Liver (tissue), 3 donors: ENCODE measurements at regions not wholly inside any gene's neighbourhood (a gene's known extent, or its start where the extent isn't known, plus 50 kb on each side); places are given as distances from the start of the nearest gene placed in this dataset.

Source experiments
- CTCF ChIP-seq: fragments of 150-350 bp; IDR thresholded peaks from 2 replicates; pipeline ENCODE4 v1.5.1; 2017; ENCODE audit warnings: improper control_type of control experiment, low read depth, low read length; ENCODE audit not compliant: missing input control
- FOXA2 ChIP-seq: IDR thresholded peaks from 2 replicates; pipeline ENCODE4 v1.6.1; 2016; ENCODE audit warnings: antibody characterized with exemption
- GABPA ChIP-seq, 2 donors: IDR thresholded peaks in 1 of 2; conservative IDR thresholded peaks in 1 of 2; 2 replicates each; pipeline ENCODE4 v1.6.1; 2016; ENCODE audit warnings: antibody characterized with exemption in 2 of 2, mild to moderate bottlenecking in 1 of 2, moderate library complexity in 1 of 2
- HNF4G ChIP-seq: IDR thresholded peaks from 2 replicates; pipeline ENCODE4 v1.6.1; 2016; ENCODE audit warnings: antibody characterized with exemption
- JUND ChIP-seq, 2 donors: IDR thresholded peaks; 2 replicates each; pipeline ENCODE4 v1.6.1; 2016; ENCODE audit warnings: antibody characterized with exemption in 2 of 2
- RAD21 ChIP-seq, 2 donors: IDR thresholded peaks; 2 replicates each; pipeline ENCODE4 v1.6.1; 2016; ENCODE audit warnings: antibody characterized with exemption in 2 of 2, mild to moderate bottlenecking in 2 of 2
- REST ChIP-seq: IDR thresholded peaks from 2 replicates; pipeline ENCODE4 v1.6.1; 2016; ENCODE audit warnings: antibody characterized with exemption, mild to moderate bottlenecking
- RXRA ChIP-seq, 2 donors: IDR thresholded peaks; 2 replicates each; pipeline ENCODE4 v1.6.1; 2017 to 2018; ENCODE audit warnings: antibody characterized with exemption in 2 of 2, mild to moderate bottlenecking in 1 of 2
- TAF1 ChIP-seq: conservative IDR thresholded peaks from 2 replicates; pipeline ENCODE4 v1.6.1; 2016; ENCODE audit warnings: antibody characterized with exemption, mild to moderate bottlenecking
- YY1 ChIP-seq: IDR thresholded peaks from 2 replicates; pipeline ENCODE4 v1.6.1; 2016; ENCODE audit warnings: antibody characterized with exemption, mild to moderate bottlenecking
- TF ChIP-seq, protein P1 (sequence below): IDR thresholded peaks from 2 replicates; pipeline ENCODE4 v1.6.1; 2016; ENCODE audit warnings: antibody characterized with exemption
- TF ChIP-seq, protein P2 (sequence below): IDR thresholded peaks from 2 replicates; pipeline ENCODE4 v1.6.1; 2016; ENCODE audit warnings: antibody characterized with exemption
- donor health status: healthy.
- donor health status: healthy.

- TF ChIP-seq CTCF (no peak), HNF4G (no peak), JUND (IDR thresholded peaks at IDR 0.05) (no peak), REST (no peak), RAD21 (IDR thresholded peaks at IDR 0.05) (no peak), GABPA (IDR thresholded peaks at IDR 0.05 in 1 of 2, conservative IDR thresholded peaks at IDR 0.05 in 1 of 2) (no peak), FOXA2 (no peak), RXRA (IDR thresholded peaks at IDR 0.05) (no peak), TAF1 (no peak), YY1 (no peak)
- TF ChIP-seq, protein P1, sequence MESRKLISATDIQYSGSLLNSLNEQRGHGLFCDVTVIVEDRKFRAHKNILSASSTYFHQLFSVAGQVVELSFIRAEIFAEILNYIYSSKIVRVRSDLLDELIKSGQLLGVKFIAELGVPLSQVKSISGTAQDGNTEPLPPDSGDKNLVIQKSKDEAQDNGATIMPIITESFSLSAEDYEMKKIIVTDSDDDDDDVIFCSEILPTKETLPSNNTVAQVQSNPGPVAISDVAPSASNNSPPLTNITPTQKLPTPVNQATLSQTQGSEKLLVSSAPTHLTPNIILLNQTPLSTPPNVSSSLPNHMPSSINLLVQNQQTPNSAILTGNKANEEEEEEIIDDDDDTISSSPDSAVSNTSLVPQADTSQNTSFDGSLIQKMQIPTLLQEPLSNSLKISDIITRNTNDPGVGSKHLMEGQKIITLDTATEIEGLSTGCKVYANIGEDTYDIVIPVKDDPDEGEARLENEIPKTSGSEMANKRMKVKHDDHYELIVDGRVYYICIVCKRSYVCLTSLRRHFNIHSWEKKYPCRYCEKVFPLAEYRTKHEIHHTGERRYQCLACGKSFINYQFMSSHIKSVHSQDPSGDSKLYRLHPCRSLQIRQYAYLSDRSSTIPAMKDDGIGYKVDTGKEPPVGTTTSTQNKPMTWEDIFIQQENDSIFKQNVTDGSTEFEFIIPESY = no peak
- TF ChIP-seq, protein P2, sequence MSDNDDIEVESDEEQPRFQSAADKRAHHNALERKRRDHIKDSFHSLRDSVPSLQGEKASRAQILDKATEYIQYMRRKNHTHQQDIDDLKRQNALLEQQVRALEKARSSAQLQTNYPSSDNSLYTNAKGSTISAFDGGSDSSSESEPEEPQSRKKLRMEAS = no peak
These were observed 106.4 kb downstream of the SCP2D1 start for GRCh38 chr20:18919996-18920395.
